Fibroblast of skin of left biceps (primary cell): ENCODE measurements at regions not wholly inside any gene's neighbourhood (a gene's known extent, or its start where the extent isn't known, plus 50 kb on each side); places are given as distances from the start of the nearest gene placed in this dataset.
A peak's percentile ranks its signal among the peaks of the same experiment; 100 is the strongest.
"Not testable (repeated sequence)": the region's sequence is repeated elsewhere in the genome, so short reads cannot be mapped to it uniquely, and the experiment has no call there.

Experiments used
- DNase-seq, 2 experiments: peaks; one replicate each; pipeline ENCODE4 v3.0.0-alpha.2; 2013; ENCODE audit warnings: low read depth in 2 of 2

GRCh38 chr4:158958489-158959270 lies 144.2 kb upstream of the RAPGEF2 start:
- DNase-seq: no peak

- DNase-seq: no peak
Observed at GRCh38 chr4:158962393-158962792, 140.5 kb upstream of the RAPGEF2 start.

GRCh38 chr4:158963282-158963681 lies 139.6 kb upstream of the RAPGEF2 start:
- not testable (repeated sequence) for DNase-seq

GRCh38 chr4:158964114-158964727 lies 138.7 kb upstream of the RAPGEF2 start:
- DNase-seq: no peak

- no peak for DNase-seq
Observed at GRCh38 chr4:158964728-158965124, 138.2 kb upstream of the RAPGEF2 start.

- no peak for DNase-seq
Observed at GRCh38 chr4:158965226-158965625, 137.7 kb upstream of the RAPGEF2 start.

- DNase-seq: peak; percentile 10 to 12
Observed at GRCh38 chr4:158966091-158966490, 136.8 kb upstream of the RAPGEF2 start.

- no peak for DNase-seq
Observed at GRCh38 chr4:158968961-158969360, 133.9 kb upstream of the RAPGEF2 start.

- no peak for DNase-seq
Observed at GRCh38 chr4:158970812-158971211, 132.1 kb upstream of the RAPGEF2 start.

- DNase-seq: not testable (repeated sequence)
Observed at GRCh38 chr4:158974438-158974837, 128.4 kb upstream of the RAPGEF2 start.

GRCh38 chr4:158980711-158981110 lies 122.2 kb upstream of the RAPGEF2 start:
- DNase-seq: not testable (repeated sequence)

GRCh38 chr4:158991534-158992155 lies 111.2 kb upstream of the RAPGEF2 start:
- no peak for DNase-seq

- no peak for DNase-seq
Observed at GRCh38 chr4:158993891-158994290, 109.0 kb upstream of the RAPGEF2 start.

- DNase-seq: no peak
Observed at GRCh38 chr4:158995040-158995439, 107.8 kb upstream of the RAPGEF2 start.

GRCh38 chr4:158995965-158996364 lies 106.9 kb upstream of the RAPGEF2 start:
- DNase-seq: no peak

- peak; percentile 91 to 92 for DNase-seq
Observed at GRCh38 chr4:158996669-158997074, 106.2 kb upstream of the RAPGEF2 start.

GRCh38 chr4:158997660-158998349 lies 105.1 kb upstream of the RAPGEF2 start:
- no peak for DNase-seq

- DNase-seq: no peak
Observed at GRCh38 chr4:158998624-158999023, 104.3 kb upstream of the RAPGEF2 start.

GRCh38 chr4:158999166-158999682 lies 103.7 kb upstream of the RAPGEF2 start:
- no peak for DNase-seq

GRCh38 chr4:158999849-159000248 lies 103.0 kb upstream of the RAPGEF2 start:
- no peak for DNase-seq

GRCh38 chr4:159002950-159003349 lies 99.9 kb upstream of the RAPGEF2 start:
- no peak for DNase-seq
